CD4-positive, alpha-beta T cell (primary cell): ENCODE measurements at regions not wholly inside any gene's neighbourhood (a gene's known extent, or its start where the extent isn't known, plus 50 kb on each side); places are given as distances from the start of the nearest gene placed in this dataset.

Experiments
- ATAC-seq: fragments of 200-7000 bp; cut with Tn5 transposase; one replicate; pipeline ENCODE4 v1.10.0; 2022; ENCODE audit warnings: mild to moderate bottlenecking; ENCODE audit not compliant: poor library complexity
- CTCF ChIA-PET: fragments of 350-600 bp; sonication (Branson Sonifier 250); formaldehyde crosslinking; loops from one replicate; lab custom pipeline; 2021; ENCODE audit warnings: antibody characterized with exemption, inconsistent platforms; lab: Charles Lee
- POLR2A ChIA-PET: fragments of 350-600 bp; sonication (Branson Sonifier 250); formaldehyde crosslinking; loops from one replicate; lab custom pipeline; 2021; ENCODE audit warnings: antibody characterized with exemption, inconsistent platforms; lab: Charles Lee
- DNase-seq, 14 experiments: peaks; one replicate each; pipeline ENCODE4 v3.0.0-alpha.2; 2013 to 2020; ENCODE audit warnings: mixed read lengths in 2 of 14
- H3K27ac ChIP-seq, 2 donors: one replicate each; pipeline versions ENCODE4 v1.5.1 to v1.7.0; 2013; ENCODE audit warnings: low read length in 2 of 2, low read depth in 1 of 2, mild to moderate bottlenecking in 1 of 2
- H3K27me3 ChIP-seq, 2 experiments: 1 replicate in 1 of 2; 2 replicates in 1 of 2; pipeline versions ENCODE4 v1.6.1 to v1.7.0; 2013; ENCODE audit warnings: low read length in 2 of 2, control low read depth in 1 of 2, mild to moderate bottlenecking in 1 of 2, moderate library complexity in 1 of 2; ENCODE audit not compliant: insufficient read depth in 2 of 2, control insufficient read depth in 1 of 2
- H3K36me3 ChIP-seq: one replicate; pipeline ENCODE4 v1.6.1; 2013; ENCODE audit warnings: low read length, control low read depth; ENCODE audit not compliant: insufficient read depth
- H3K4me1 ChIP-seq: one replicate; pipeline ENCODE4 v1.6.1; 2013; ENCODE audit warnings: low read length, control low read depth; ENCODE audit not compliant: insufficient read depth
- H3K4me3 ChIP-seq: one replicate; pipeline ENCODE4 v1.5.1; 2013; ENCODE audit warnings: mild to moderate bottlenecking, low read length, moderate library complexity
- H3K9me3 ChIP-seq, 2 experiments: 1 replicate in 1 of 2; 2 replicates in 1 of 2; pipeline versions ENCODE4 v1.6.1 to v1.7.0; 2013; ENCODE audit warnings: low read length in 2 of 2, mild to moderate bottlenecking in 2 of 2, control low read depth in 1 of 2, moderate library complexity in 1 of 2; ENCODE audit not compliant: control insufficient read depth in 1 of 2, insufficient read depth in 1 of 2
- H3K27ac Mint-ChIP-seq: one replicate; pipeline ENCODE4 v1.8.0; 2020; ENCODE audit warnings: mixed read lengths
- H3K27me3 Mint-ChIP-seq: one replicate; pipeline ENCODE4 v1.8.0; 2021; ENCODE audit warnings: mixed read lengths
- H3K36me3 Mint-ChIP-seq: one replicate; pipeline ENCODE4 v1.8.0; 2021; ENCODE audit warnings: low read depth, mixed read lengths
- H3K4me1 Mint-ChIP-seq: one replicate; pipeline ENCODE4 v1.8.0; 2021; ENCODE audit warnings: low read depth, mixed read lengths
- H3K4me3 Mint-ChIP-seq: one replicate; pipeline ENCODE4 v1.8.0; 2020; ENCODE audit warnings: mild to moderate bottlenecking, mixed read lengths
- H3K9me3 Mint-ChIP-seq: one replicate; pipeline ENCODE4 v1.8.0; 2020; ENCODE audit warnings: mixed read lengths
- CTCF ChIP-seq: fragments of 200-600 bp; IDR thresholded peaks from one replicate; pipeline ENCODE4 v1.8.0; 2022; ENCODE audit warnings: antibody characterized with exemption, mild to moderate bottlenecking
- intact Hi-C, 2 experiments: fragments of 100-400 bp; cut with DNase I in 1 of 2; cut with micrococcal nuclease in 1 of 2; formaldehyde crosslinking; loops; one replicate each; pipeline versions ENCODE4 v1.15.1 to v1.9.0; 2023 to 2025; cut with DNase I, micrococcal nuclease

GRCh38 chr5:136726506-136726905 is 361.2 kb upstream of the TRPC7 start:
- H3K27me3 Mint-ChIP-seq = no peaks in the 10 kb centered on the region
- no peak overlapping the region for H3K27ac ChIP-seq
- H3K9me3 Mint-ChIP-seq = no peaks in the 10 kb centered on the region
- no peak overlapping the region for H3K4me3 ChIP-seq
- no peaks in the 10 kb centered on the region for H3K27me3 ChIP-seq
- H3K9me3 ChIP-seq = peaks cover 0 to 4% of the 10 kb centered on the region in 2 experiments
- intact Hi-C loops = no loop called here
- no peaks in the 10 kb centered on the region for H3K4me1 ChIP-seq
- no peaks in the 10 kb centered on the region for H3K4me1 Mint-ChIP-seq
- H3K36me3 ChIP-seq = no peaks in the 10 kb centered on the region
- H3K36me3 Mint-ChIP-seq = no peaks in the 10 kb centered on the region
- TF ChIP-seq CTCF = no peak
- ATAC-seq (no peak), DNase-seq (no peak)
- POLR2A ChIA-PET = no interaction called here
- no peak overlapping the region for H3K4me3 Mint-ChIP-seq
- H3K27ac Mint-ChIP-seq = no peak overlapping the region
- CTCF ChIA-PET = no interaction called here

GRCh38 chr5:136724161-136724560 is 358.8 kb upstream of the TRPC7 start:
- Mint-ChIP-seq H3K9me3 (no peaks in the 10 kb centered on the region), H3K27me3 (no peaks in the 10 kb centered on the region), H3K4me3 (no peak overlapping the region), H3K27ac (no peak overlapping the region), H3K4me1 (no peaks in the 10 kb centered on the region), H3K36me3 (no peaks in the 10 kb centered on the region)
- Histone ChIP-seq H3K27me3 (no peaks in the 10 kb centered on the region), H3K27ac (no peak overlapping the region), H3K36me3 (no peaks in the 10 kb centered on the region), H3K4me1 (no peaks in the 10 kb centered on the region), H3K4me3 (no peak overlapping the region), H3K9me3 (peaks cover 0 to 4% of the 10 kb centered on the region in 2 experiments)
- DNase-seq (no peak), ATAC-seq (no peak)
- intact Hi-C loops = no loop called here
- CTCF ChIA-PET = no interaction called here
- POLR2A ChIA-PET = no interaction called here
- no peak for TF ChIP-seq CTCF

GRCh38 chr5:136722581-136722980 is 357.2 kb upstream of the TRPC7 start:
- no peaks in the 10 kb centered on the region for H3K27me3 Mint-ChIP-seq
- H3K4me3 Mint-ChIP-seq = no peak overlapping the region
- no peaks in the 10 kb centered on the region for H3K4me1 Mint-ChIP-seq
- intact Hi-C loops = no loop called here
- CTCF ChIA-PET = no interaction called here
- no peak overlapping the region for H3K27ac ChIP-seq
- H3K36me3 ChIP-seq = no peaks in the 10 kb centered on the region
- DNase-seq (no peak), ATAC-seq (no peak)
- no peaks in the 10 kb centered on the region for H3K9me3 ChIP-seq
- POLR2A ChIA-PET = no interaction called here
- H3K4me1 ChIP-seq = no peaks in the 10 kb centered on the region
- H3K27ac Mint-ChIP-seq = no peak overlapping the region
- no peak for TF ChIP-seq CTCF
- no peaks in the 10 kb centered on the region for H3K9me3 Mint-ChIP-seq
- no peak overlapping the region for H3K4me3 ChIP-seq
- no peaks in the 10 kb centered on the region for H3K36me3 Mint-ChIP-seq
- no peaks in the 10 kb centered on the region for H3K27me3 ChIP-seq
